ENCODE measurements at regions not wholly inside any gene's neighbourhood (a gene's known extent, or its start where the extent isn't known, plus 50 kb on each side); places are given as distances from the start of the nearest gene placed in this dataset.

GRCh38 chr12:45669093-45669492 is 60.4 kb upstream of the ARID2 start:
- TF ChIP-seq, protein P1, sequence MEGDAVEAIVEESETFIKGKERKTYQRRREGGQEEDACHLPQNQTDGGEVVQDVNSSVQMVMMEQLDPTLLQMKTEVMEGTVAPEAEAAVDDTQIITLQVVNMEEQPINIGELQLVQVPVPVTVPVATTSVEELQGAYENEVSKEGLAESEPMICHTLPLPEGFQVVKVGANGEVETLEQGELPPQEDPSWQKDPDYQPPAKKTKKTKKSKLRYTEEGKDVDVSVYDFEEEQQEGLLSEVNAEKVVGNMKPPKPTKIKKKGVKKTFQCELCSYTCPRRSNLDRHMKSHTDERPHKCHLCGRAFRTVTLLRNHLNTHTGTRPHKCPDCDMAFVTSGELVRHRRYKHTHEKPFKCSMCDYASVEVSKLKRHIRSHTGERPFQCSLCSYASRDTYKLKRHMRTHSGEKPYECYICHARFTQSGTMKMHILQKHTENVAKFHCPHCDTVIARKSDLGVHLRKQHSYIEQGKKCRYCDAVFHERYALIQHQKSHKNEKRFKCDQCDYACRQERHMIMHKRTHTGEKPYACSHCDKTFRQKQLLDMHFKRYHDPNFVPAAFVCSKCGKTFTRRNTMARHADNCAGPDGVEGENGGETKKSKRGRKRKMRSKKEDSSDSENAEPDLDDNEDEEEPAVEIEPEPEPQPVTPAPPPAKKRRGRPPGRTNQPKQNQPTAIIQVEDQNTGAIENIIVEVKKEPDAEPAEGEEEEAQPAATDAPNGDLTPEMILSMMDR (IDR thresholded peaks at IDR 0.05; ENCODE audit: low read depth, low read length), result no peak
- TF ChIP-seq EZH2phosphoT487 (IDR thresholded peaks at IDR 0.05; ENCODE audit: low read depth), result 0 out of 2 replicates have a peak, but pooled peaks have one; percentile 67
